Hepatocyte (in vitro differentiated cells): ENCODE measurements at regions not wholly inside any gene's neighbourhood (a gene's known extent, or its start where the extent isn't known, plus 50 kb on each side); places are given as distances from the start of the nearest gene placed in this dataset.

ENCODE experiments used
- EZH2 ChIP-seq: fragments of 200-600 bp; sonication (generic); IDR thresholded peaks from 2 replicates; pipeline ENCODE4 v1.6.1; 2016; ENCODE audit warnings: antibody characterized with exemption, mild to moderate bottlenecking, borderline replicate concordance
- TF ChIP-seq, protein P1 (sequence below): fragments of 200-600 bp; sonication (generic); IDR thresholded peaks from 2 replicates; pipeline ENCODE4 v1.5.1; 2016; ENCODE audit warnings: antibody characterized with exemption, mild to moderate bottlenecking; ENCODE audit not compliant: poor library complexity

DNA sequence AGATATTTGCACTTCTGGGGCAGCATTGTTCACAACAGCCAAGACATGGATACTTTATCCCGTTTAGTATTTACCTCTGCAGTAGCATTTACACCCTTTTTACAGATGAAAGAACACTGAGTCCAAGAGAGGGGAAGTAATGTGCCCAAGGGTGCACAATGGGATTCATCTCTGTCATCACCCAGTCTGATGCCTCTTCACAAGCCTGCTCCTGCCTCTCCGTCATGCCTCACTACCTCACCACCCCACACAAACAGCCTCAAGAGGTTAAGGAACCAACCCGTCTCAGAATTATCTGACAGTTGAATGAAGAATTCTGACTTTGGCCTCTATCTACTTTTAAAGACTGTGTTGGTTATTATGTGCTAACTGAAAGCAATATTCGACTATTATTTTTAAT, 368.4 kb downstream of the ATP23 start:
- TF ChIP-seq, protein P1, sequence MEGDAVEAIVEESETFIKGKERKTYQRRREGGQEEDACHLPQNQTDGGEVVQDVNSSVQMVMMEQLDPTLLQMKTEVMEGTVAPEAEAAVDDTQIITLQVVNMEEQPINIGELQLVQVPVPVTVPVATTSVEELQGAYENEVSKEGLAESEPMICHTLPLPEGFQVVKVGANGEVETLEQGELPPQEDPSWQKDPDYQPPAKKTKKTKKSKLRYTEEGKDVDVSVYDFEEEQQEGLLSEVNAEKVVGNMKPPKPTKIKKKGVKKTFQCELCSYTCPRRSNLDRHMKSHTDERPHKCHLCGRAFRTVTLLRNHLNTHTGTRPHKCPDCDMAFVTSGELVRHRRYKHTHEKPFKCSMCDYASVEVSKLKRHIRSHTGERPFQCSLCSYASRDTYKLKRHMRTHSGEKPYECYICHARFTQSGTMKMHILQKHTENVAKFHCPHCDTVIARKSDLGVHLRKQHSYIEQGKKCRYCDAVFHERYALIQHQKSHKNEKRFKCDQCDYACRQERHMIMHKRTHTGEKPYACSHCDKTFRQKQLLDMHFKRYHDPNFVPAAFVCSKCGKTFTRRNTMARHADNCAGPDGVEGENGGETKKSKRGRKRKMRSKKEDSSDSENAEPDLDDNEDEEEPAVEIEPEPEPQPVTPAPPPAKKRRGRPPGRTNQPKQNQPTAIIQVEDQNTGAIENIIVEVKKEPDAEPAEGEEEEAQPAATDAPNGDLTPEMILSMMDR = no peak
- no peak for TF ChIP-seq EZH2
